GM23338 (cell line): ENCODE measurements at regions not wholly inside any gene's neighbourhood (a gene's known extent, or its start where the extent isn't known, plus 50 kb on each side); places are given as distances from the start of the nearest gene placed in this dataset.

Experiments used
- ATAC-seq: fragments of 200-7000 bp; cut with Tn5 transposase; 3 replicates; pipeline ENCODE4 v1.9.1; 2020
- DNase-seq: peaks from one replicate; pipeline ENCODE4 v3.0.0-alpha.2; 2015; ENCODE audit warnings: low spot score
- H2AFZ ChIP-seq: fragments of 200-600 bp; sonication (generic); 2 replicates; pipeline ENCODE4 v1.8.0; 2016; ENCODE audit warnings: antibody characterized with exemption, mild to moderate bottlenecking, moderate library complexity
- H3F3A ChIP-seq: fragments of 200-600 bp; sonication (generic); replicated peaks from 2 replicates; pipeline ENCODE4 v1.8.0; 2017; ENCODE audit warnings: antibody characterized with exemption, mixed run types, low read depth
- H3K27ac ChIP-seq: fragments of 200-600 bp; sonication (generic); 2 replicates; pipeline ENCODE4 v1.6.1; 2016; ENCODE audit warnings: low read depth
- H3K27me3 ChIP-seq: fragments of 200-600 bp; sonication (generic); 2 replicates; pipeline ENCODE4 v1.8.0; 2016; ENCODE audit warnings: mild to moderate bottlenecking, mixed run types, moderate library complexity; ENCODE audit not compliant: insufficient read depth
- H3K36me3 ChIP-seq: fragments of 200-600 bp; sonication (generic); 2 replicates; pipeline ENCODE4 v1.8.0; 2016; ENCODE audit warnings: mild to moderate bottlenecking; ENCODE audit not compliant: insufficient read depth
- H3K4me1 ChIP-seq: fragments of 200-600 bp; sonication (generic); 2 replicates; pipeline ENCODE4 v1.8.0; 2016; ENCODE audit warnings: mild to moderate bottlenecking, moderate library complexity; ENCODE audit not compliant: insufficient read depth
- H3K4me2 ChIP-seq: fragments of 200-600 bp; sonication (generic); 2 replicates; pipeline ENCODE4 v1.7.1; 2017; ENCODE audit warnings: mixed run types
- H3K4me3 ChIP-seq: fragments of 200-600 bp; sonication (generic); 2 replicates; pipeline ENCODE4 v1.6.1; 2016; ENCODE audit warnings: mixed run types
- H3K79me2 ChIP-seq: fragments of 200-600 bp; sonication (generic); replicated peaks from 2 replicates; pipeline ENCODE4 v1.8.0; 2017; ENCODE audit warnings: mild to moderate bottlenecking; ENCODE audit not compliant: insufficient read depth
- H3K9me2 ChIP-seq: fragments of 200-600 bp; sonication (generic); 2 replicates; pipeline ENCODE4 v1.8.0; 2017; ENCODE audit not compliant: insufficient read depth
- H4K20me1 ChIP-seq: fragments of 200-600 bp; sonication (generic); replicated peaks from 2 replicates; pipeline ENCODE4 v1.8.0; 2017; ENCODE audit warnings: mild to moderate bottlenecking; ENCODE audit not compliant: insufficient read depth
- H3K27ac Mint-ChIP-seq: 2 replicates; pipeline ENCODE4 v1.8.0; 2020; ENCODE audit warnings: inconsistent platforms, mild to moderate bottlenecking, moderate library complexity, mixed read lengths
- H3K27me3 Mint-ChIP-seq: 3 replicates; pipeline ENCODE4 v1.8.0; 2022; ENCODE audit warnings: low read depth, mild to moderate bottlenecking, moderate library complexity, mixed read lengths, inconsistent platforms; ENCODE audit not compliant: insufficient read depth, poor library complexity
- H3K36me3 Mint-ChIP-seq: 3 replicates; pipeline ENCODE4 v1.8.0; 2021; ENCODE audit warnings: low read depth, mild to moderate bottlenecking, inconsistent platforms, moderate library complexity, mixed read lengths
- H3K4me1 Mint-ChIP-seq: 3 replicates; pipeline ENCODE4 v1.8.0; 2020; ENCODE audit warnings: mild to moderate bottlenecking, inconsistent platforms, mixed read lengths
- H3K4me3 Mint-ChIP-seq: 3 replicates; pipeline ENCODE4 v1.8.0; 2021; ENCODE audit warnings: moderate library complexity, mild to moderate bottlenecking, inconsistent platforms, mixed read lengths
- H3K9me3 Mint-ChIP-seq: 3 replicates; pipeline ENCODE4 v1.8.0; 2020; ENCODE audit warnings: moderate library complexity, mild to moderate bottlenecking, inconsistent platforms, mixed read lengths
- CTCF ChIP-seq, 2 experiments: fragments of 200-600 bp in 1 of 2; sonication (generic) in 1 of 2; conservative IDR thresholded peaks; 2 replicates each; pipeline versions ENCODE4 v1.5.1 to v1.6.1; 2016 to 2017; ENCODE audit warnings: antibody characterized with exemption in 2 of 2, low read depth in 2 of 2, mild to moderate bottlenecking in 2 of 2, moderate library complexity in 1 of 2
- ETS1 ChIP-seq: IDR thresholded peaks from 2 replicates; pipeline ENCODE4 v1.6.1; 2016; ENCODE audit warnings: antibody characterized with exemption
- EZH2 ChIP-seq: fragments of 200-600 bp; sonication (generic); IDR thresholded peaks from one replicate; pipeline ENCODE4 v1.8.0; 2017; ENCODE audit warnings: antibody characterized with exemption, mild to moderate bottlenecking, low read depth; ENCODE audit not compliant: unreplicated experiment
- EZH2phosphoT487 ChIP-seq: fragments of 200-600 bp; sonication (generic); IDR thresholded peaks from one replicate; pipeline ENCODE4 v1.8.1; 2018; ENCODE audit warnings: antibody characterized with exemption; ENCODE audit not compliant: unreplicated experiment
- JUNB ChIP-seq: IDR thresholded peaks from one replicate; pipeline ENCODE4 v1.6.1; 2016; ENCODE audit warnings: antibody characterized with exemption; ENCODE audit not compliant: unreplicated experiment
- NANOG ChIP-seq: IDR thresholded peaks from 2 replicates; pipeline ENCODE4 v1.6.1; 2016; ENCODE audit warnings: antibody characterized with exemption, borderline replicate concordance
- REST ChIP-seq: IDR thresholded peaks from one replicate; pipeline ENCODE4 v1.6.1; 2018; ENCODE audit warnings: antibody characterized with exemption; ENCODE audit not compliant: unreplicated experiment
- STAT1 ChIP-seq: IDR thresholded peaks from one replicate; pipeline ENCODE4 v1.6.1; 2016; ENCODE audit warnings: antibody characterized with exemption; ENCODE audit not compliant: unreplicated experiment
- ZNF114 ChIP-seq: fragments of 250-450 bp; sonication (Bioruptor Pico); IDR thresholded peaks from 2 replicates; pipeline ENCODE4 v1.5.0; 2020; ENCODE audit warnings: mild to moderate bottlenecking, moderate library complexity
- ZNF331 ChIP-seq: fragments of 250-450 bp; sonication (Bioruptor Pico); IDR thresholded peaks from 2 replicates; pipeline ENCODE4 v1.5.0; 2020; ENCODE audit warnings: low read depth, mild to moderate bottlenecking, moderate library complexity
- ZNF462 ChIP-seq: fragments of 250-450 bp; sonication (Bioruptor Pico); IDR thresholded peaks from 2 replicates; pipeline ENCODE4 v1.5.0; 2020; ENCODE audit warnings: mild to moderate bottlenecking, moderate library complexity

GRCh38 chr20:48010623-48011022 is 225.3 kb upstream of the SULF2 start:
- H3K27me3 ChIP-seq: no peaks in the 10 kb centered on the region
- H3K4me1 Mint-ChIP-seq: no peaks in the 10 kb centered on the region
- no peaks in the 10 kb centered on the region for H3K79me2 ChIP-seq
- peaks cover 5% of the 10 kb centered on the region; the same call in 1 of the 2 replicates for H3K9me2 ChIP-seq
- no peaks in the 10 kb centered on the region for H4K20me1 ChIP-seq
- H3K27me3 Mint-ChIP-seq: no peaks in the 10 kb centered on the region
- no peak overlapping the region for H3K27ac Mint-ChIP-seq
- no peak overlapping the region for H3K4me2 ChIP-seq
- H3K27ac ChIP-seq: no peak overlapping the region
- H2AFZ ChIP-seq: no peak overlapping the region
- no peak overlapping the region for H3K4me3 Mint-ChIP-seq
- no peaks in the 10 kb centered on the region for H3K4me1 ChIP-seq
- DNase-seq (no peak), ATAC-seq (no peak)
- no peak overlapping the region for H3K4me3 ChIP-seq
- peaks cover 21% of the 10 kb centered on the region for H3K9me3 Mint-ChIP-seq
- no peaks in the 10 kb centered on the region for H3K36me3 ChIP-seq
- no peak for TF ChIP-seq ETS1
- no peak for TF ChIP-seq REST
- no peak for TF ChIP-seq ZNF331 (CRISPR knock-in tag)
- TF ChIP-seq STAT1: no peak
- TF ChIP-seq EZH2: no peak
- TF ChIP-seq ZNF462 (CRISPR knock-in tag): no peak
- TF ChIP-seq CTCF (conservative IDR thresholded peaks at IDR 0.05; ENCODE audit: low read depth in 2 of 2): no peak
- no peak for TF ChIP-seq ZNF114 (CRISPR knock-in tag)
- no peak for TF ChIP-seq JUNB
- TF ChIP-seq EZH2phosphoT487: no peak
- TF ChIP-seq NANOG: no peak
- H3K36me3 Mint-ChIP-seq: peaks cover 3% of the 10 kb centered on the region; the same call in 1 of the 3 replicates
- H3F3A ChIP-seq: no peaks in the 10 kb centered on the region
